ENCODE measurements at regions not wholly inside any gene's neighbourhood (a gene's known extent, or its start where the extent isn't known, plus 50 kb on each side); places are given as distances from the start of the nearest gene placed in this dataset.

DNA sequence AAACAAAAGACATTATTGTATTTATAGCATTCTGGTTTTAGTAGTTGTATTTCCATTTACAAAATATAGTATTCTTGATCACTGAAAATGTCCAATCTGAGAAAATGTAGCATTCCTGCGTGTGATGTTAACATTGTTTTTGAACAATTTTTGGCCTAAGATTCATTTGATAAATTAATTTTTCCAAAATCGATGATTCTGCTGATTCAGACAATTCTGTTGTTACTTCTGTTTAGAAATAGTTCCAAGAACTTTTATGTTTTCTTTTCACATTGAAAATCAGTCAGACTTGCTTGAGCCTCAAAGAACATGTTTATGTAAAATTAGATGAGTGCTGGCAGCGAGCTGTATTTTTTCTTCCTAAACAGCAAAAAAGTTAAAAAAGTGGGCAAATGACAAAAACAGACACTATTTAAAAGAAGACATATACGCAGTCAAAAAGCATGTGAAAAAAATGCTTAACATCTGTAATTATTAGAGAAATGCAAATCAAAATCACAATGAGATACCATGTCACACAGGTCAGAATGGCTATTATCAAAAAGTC, 804.5 kb upstream of the MIR17HG start:
- no peak overlapping the region for H3K4me3 Mint-ChIP-seq
- no peak overlapping the region for H3K27ac Mint-ChIP-seq
- H3K9me3 Mint-ChIP-seq = peaks cover 7 to 23% (median 11%) of the 10 kb centered on the region in 3 donors
- peaks cover 0 to 2% (median 0%) of the 10 kb centered on the region in 3 donors for H3K4me1 Mint-ChIP-seq
- no peaks in the 10 kb centered on the region for H3K36me3 Mint-ChIP-seq
- no peaks in the 10 kb centered on the region for H3K27me3 Mint-ChIP-seq

DNA sequence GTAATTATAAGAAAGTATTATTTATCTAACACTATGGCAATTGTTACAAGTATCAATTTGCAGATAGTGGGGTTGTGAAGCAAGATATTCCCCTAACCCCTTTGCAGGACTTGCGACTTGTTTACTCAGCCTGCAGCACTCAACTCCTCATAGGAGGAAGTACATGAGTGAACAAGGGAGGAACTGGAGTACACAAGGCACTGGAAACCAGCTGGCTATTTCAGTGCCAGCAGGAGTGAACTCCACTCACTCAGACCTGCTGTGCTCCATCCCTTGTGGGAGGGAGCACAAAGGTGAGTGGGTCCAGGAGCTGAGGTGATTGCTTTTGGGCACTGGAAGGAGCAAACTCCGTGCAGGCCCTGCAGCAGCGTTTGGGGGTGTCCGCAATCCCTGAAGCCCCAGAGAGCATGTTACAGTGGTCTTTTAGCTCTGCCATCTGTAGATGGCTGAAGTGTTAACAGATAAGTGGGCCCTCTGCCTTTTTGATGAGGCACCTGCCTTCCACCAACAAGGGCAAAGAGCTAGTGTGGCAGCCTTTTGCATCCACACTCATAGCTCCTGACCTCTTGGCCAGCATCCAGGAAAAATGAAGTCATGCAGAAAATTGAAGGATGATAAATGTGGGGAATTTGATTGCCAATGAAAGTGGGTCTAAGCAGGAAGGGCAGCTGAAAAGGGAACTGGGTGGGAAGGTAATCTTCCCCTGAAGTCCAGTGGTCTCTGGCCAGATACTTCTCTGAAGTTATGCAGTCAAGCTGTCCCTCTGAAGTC, 802.2 kb upstream of the MIR17HG start:
- H3K9me3 Mint-ChIP-seq = peaks cover 7 to 24% (median 13%) of the 10 kb centered on the region in 3 donors
- H3K4me3 Mint-ChIP-seq = no peak overlapping the region
- H3K4me1 Mint-ChIP-seq = peaks cover 0 to 2% (median 0%) of the 10 kb centered on the region in 3 donors
- no peaks in the 10 kb centered on the region for H3K36me3 Mint-ChIP-seq
- H3K27me3 Mint-ChIP-seq = no peaks in the 10 kb centered on the region
- no peak overlapping the region for H3K27ac Mint-ChIP-seq

DNA sequence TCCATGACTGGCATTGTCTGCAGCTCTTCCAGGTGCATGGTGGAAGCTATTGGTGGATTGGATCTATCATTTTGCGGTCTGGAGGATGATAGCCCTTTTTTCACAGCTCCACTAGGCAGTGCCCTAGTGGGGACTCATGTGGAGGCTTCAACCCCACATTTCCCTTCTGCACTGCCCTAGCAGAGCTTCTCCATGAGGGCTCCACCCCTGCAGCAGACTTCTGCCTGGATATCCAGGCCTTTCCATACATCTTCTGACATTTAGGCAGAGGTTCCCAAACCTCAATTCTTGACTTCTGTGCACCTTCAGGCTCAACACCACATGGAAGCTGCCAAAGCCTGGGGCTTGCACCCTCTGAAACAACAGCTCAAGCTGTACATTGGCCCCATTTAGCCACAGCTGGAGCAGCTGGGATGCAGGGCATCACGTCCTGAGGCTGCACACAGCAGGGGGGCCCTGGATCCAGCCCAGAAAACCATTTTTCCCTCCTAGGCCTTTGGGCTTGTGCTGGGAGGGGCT, 800.2 kb upstream of the MIR17HG start:
- H3K36me3 Mint-ChIP-seq = no peaks in the 10 kb centered on the region
- H3K27me3 Mint-ChIP-seq = no peaks in the 10 kb centered on the region
- no peak overlapping the region for H3K4me3 Mint-ChIP-seq
- H3K4me1 Mint-ChIP-seq = peaks cover 0 to 2% (median 0%) of the 10 kb centered on the region in 3 donors
- H3K27ac Mint-ChIP-seq = no peak overlapping the region
- H3K9me3 Mint-ChIP-seq = peaks cover 3 to 21% (median 13%) of the 10 kb centered on the region in 3 donors

DNA sequence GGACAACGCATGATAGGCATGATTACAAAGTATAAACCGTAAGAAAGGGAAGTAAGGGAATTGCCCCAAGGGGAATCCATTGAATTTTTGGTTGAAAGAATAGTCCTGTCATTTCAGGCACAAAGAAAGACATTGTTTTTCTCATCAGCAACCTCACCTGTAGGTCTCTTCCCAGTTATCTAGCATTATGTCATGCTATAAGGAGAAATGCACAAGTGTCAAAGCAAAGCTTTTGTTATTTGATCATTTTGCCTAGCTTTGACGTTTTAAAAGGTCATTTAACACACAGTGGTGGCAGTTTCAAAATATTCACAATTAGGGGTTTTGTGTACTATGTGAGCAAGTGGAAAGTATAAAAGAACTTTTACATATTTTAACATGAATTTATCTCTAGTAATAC, 796.2 kb upstream of the MIR17HG start:
- peaks cover 3 to 18% (median 8%) of the 10 kb centered on the region in 3 donors for H3K9me3 Mint-ChIP-seq
- H3K27me3 Mint-ChIP-seq = no peaks in the 10 kb centered on the region
- H3K27ac Mint-ChIP-seq = no peak overlapping the region
- peaks cover 0 to 2% (median 0%) of the 10 kb centered on the region in 3 donors for H3K4me1 Mint-ChIP-seq
- H3K4me3 Mint-ChIP-seq = no peak overlapping the region
- H3K36me3 Mint-ChIP-seq = no peaks in the 10 kb centered on the region

DNA sequence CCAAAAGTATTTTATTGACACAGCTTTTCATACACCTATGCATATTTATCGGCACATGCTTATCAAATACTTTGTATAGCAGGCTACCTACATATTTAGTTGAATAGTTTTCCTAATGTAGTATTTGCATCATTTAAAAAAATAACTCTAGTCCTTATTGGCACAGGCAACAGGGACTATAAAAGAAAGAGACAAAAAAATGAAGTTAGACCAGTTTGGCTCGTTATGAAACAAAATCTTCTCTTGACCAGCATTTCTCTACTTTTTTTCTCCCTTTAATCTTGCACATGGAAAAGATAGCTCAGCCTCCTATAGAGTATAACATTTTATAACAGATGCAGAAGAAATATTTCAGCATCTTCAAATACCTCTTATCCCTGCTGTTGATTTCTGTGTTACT, 794.8 kb upstream of the MIR17HG start:
- Mint-ChIP-seq H3K4me1 (no peaks in the 10 kb centered on the region), H3K9me3 (peaks cover 3 to 11% (median 6%) of the 10 kb centered on the region in 3 donors), H3K27ac (no peak overlapping the region), H3K27me3 (no peaks in the 10 kb centered on the region), H3K4me3 (no peak overlapping the region), H3K36me3 (no peaks in the 10 kb centered on the region)

DNA sequence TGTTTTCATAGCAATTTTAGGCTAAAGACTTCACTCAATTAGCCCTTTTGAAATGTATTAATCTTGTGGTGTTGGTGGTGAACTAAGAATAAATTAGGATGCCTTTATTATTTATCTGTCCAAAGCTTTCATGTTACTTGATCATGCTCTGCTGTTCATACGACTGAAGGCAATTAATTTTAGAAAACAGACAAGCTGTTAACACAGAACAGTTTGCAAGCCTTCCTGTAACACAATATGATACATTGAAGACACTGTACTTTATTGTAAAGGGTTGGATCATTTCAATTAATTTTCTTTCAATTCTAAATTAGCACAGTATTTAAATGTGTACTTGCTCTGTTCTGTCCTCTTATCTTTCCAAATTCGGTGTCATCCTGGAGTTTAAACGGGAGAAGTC, 794.3 kb upstream of the MIR17HG start:
- Mint-ChIP-seq H3K9me3 (peaks cover 3 to 9% (median 6%) of the 10 kb centered on the region in 3 donors), H3K4me1 (no peaks in the 10 kb centered on the region), H3K27ac (no peak overlapping the region), H3K27me3 (no peaks in the 10 kb centered on the region), H3K36me3 (no peaks in the 10 kb centered on the region), H3K4me3 (no peak overlapping the region)

DNA sequence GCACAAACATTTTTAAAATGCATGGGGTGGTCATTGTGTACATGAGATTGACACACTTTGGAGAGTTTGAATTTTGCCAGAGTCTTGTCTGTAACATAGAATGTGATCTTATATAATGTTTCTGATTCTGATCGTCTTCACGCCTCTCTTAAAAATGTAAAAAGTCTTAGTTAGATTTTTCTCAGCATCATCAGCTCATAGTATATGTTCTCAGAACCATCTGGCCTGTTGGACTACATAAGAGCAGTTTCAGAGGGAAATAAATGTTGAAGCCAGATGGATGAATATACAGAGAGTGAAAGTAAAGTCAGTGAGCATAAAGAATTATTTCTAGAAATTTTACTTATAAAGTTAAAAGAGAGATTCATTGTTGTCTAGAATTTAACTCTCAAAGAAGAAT, 789.9 kb upstream of the MIR17HG start:
- Mint-ChIP-seq H3K4me3 (no peak overlapping the region), H3K27ac (no peak overlapping the region), H3K36me3 (no peaks in the 10 kb centered on the region), H3K27me3 (no peaks in the 10 kb centered on the region), H3K9me3 (peaks cover 1 to 11% (median 5%) of the 10 kb centered on the region in 3 donors), H3K4me1 (no peaks in the 10 kb centered on the region)

DNA sequence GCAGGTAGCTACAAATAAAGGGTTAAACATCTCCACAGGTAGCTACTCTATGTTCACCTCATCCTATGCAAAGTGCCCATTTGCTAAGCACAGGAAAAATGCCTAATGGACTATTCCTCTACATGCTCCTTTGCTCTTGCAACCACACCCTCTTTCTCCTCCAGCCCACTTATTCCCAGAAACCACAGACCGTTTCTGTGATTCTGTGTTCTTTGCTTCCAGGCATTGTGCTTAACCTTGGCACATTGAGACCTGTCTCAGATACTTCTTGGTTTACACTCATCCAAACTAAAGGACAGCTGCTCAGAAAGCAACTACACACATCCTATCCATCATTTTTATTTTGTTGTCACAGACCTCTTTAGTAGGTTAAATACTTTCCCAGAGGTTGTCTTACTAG, 785.0 kb upstream of the MIR17HG start:
- no peaks in the 10 kb centered on the region for H3K36me3 Mint-ChIP-seq
- peaks cover 3 to 15% (median 5%) of the 10 kb centered on the region in 3 donors for H3K9me3 Mint-ChIP-seq
- H3K27me3 Mint-ChIP-seq = no peaks in the 10 kb centered on the region
- no peak overlapping the region for H3K27ac Mint-ChIP-seq
- H3K4me3 Mint-ChIP-seq = no peak overlapping the region
- H3K4me1 Mint-ChIP-seq = peaks cover 0 to 2% (median 0%) of the 10 kb centered on the region in 3 donors

DNA sequence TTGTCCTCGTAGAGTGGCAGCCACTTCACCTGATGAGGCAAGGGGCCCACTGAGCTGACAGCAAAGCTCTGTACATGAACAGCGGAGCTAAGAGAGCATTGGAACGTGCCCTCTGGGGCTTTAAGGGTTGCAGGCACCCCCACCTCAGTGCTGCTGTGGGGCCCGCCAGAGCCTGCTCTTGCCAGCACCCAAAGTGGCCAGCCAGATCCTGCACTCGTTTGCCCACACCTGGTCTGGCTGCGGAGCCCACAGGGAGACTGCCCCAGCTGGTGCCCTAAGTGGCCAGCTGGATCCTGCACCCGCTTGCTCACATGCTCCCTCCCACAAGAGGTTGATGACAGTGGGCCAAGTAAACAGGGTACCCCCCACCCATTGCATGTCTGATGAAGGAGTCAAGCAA, 783.4 kb upstream of the MIR17HG start:
- H3K36me3 Mint-ChIP-seq = no peaks in the 10 kb centered on the region
- H3K27ac Mint-ChIP-seq = no peak overlapping the region
- H3K9me3 Mint-ChIP-seq = peaks cover 1 to 10% (median 6%) of the 10 kb centered on the region in 3 donors
- peaks cover 0 to 2% (median 0%) of the 10 kb centered on the region in 3 donors for H3K4me1 Mint-ChIP-seq
- H3K4me3 Mint-ChIP-seq = no peak overlapping the region
- H3K27me3 Mint-ChIP-seq = no peaks in the 10 kb centered on the region

DNA sequence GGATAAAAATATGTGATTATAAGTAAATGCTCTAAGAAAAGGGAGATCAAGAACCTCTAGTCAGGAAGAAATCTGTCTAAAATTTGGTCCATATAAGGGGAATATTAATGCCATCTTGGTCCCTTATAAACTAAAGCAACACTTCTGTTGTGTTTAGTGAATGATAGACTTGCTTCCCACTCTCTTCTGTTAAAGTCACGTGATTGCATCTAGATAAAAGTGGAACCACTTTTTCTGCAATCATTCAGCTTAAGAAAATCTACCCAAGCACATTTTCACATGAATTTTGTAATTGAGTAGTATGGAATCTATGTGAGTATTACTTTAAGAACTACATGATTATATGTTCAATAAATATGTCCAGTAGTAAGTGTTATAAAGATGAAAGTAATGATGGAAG, 782.9 kb upstream of the MIR17HG start:
- Mint-ChIP-seq H3K9me3 (peaks cover 1 to 10% (median 6%) of the 10 kb centered on the region in 3 donors), H3K36me3 (no peaks in the 10 kb centered on the region), H3K27me3 (no peaks in the 10 kb centered on the region), H3K4me3 (no peak overlapping the region), H3K4me1 (peaks cover 0 to 2% (median 0%) of the 10 kb centered on the region in 3 donors), H3K27ac (no peak overlapping the region)

DNA sequence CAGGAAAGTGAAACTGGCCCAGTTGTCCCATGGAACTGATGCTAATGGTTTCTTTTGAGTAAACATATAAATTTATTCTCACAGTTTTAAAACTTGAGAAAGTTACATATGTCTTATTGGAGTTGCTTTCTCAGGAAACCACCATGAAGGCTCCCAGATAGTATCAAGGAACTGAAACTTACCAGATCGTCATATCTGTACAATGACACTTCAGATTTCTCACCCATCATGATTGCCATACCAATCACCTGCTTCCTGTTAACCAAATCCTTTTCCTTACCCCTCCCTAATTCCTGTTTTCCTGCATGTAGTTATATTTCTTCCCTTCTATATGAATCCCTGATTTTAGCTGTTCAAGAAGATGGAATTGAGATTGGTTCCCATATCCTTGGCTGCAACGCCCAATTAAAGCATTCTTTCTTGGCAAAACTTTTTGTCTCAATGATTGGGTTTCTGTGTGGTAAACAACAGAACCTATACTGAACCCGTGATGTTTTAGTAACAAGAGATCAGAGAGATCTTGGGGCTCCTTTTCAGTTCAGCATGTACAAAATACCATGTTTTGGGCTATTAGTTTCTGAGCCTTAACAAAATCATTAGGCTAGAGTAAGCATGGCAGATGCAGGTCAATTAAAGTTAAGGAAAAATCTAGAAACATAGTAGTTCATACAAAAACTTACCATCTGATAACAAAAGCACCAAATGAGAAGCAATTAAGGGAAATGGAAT, 781.3 kb upstream of the MIR17HG start:
- Mint-ChIP-seq H3K27me3 (no peaks in the 10 kb centered on the region), H3K4me1 (peaks cover 0 to 2% (median 0%) of the 10 kb centered on the region in 3 donors), H3K4me3 (no peak overlapping the region), H3K9me3 (peaks cover 1 to 9% (median 5%) of the 10 kb centered on the region in 3 donors), H3K36me3 (no peaks in the 10 kb centered on the region), H3K27ac (no peak overlapping the region)

DNA sequence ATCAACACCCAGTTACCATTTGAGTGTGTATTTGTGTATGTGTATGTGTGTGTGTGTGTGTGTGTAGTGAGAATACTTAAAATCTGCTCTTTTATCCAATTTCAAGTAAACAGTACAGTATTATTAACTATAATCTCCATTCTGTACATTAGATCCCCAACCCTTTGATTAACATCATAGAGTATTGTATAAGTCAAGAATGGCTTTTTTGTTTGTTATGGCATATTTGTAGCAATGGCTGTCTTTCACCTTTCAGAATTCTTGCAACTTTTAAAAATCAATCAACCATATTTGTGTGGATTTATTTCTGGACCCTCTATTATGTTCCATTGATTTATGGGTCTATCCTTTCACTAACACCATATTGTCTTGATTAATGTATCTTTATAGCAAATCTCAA, 779.3 kb upstream of the MIR17HG start:
- Mint-ChIP-seq H3K27ac (no peak overlapping the region), H3K9me3 (peaks cover 1 to 3% (median 3%) of the 10 kb centered on the region in 3 donors), H3K4me3 (no peak overlapping the region), H3K36me3 (no peaks in the 10 kb centered on the region), H3K27me3 (no peaks in the 10 kb centered on the region), H3K4me1 (peaks cover 0 to 2% (median 0%) of the 10 kb centered on the region in 3 donors)

DNA sequence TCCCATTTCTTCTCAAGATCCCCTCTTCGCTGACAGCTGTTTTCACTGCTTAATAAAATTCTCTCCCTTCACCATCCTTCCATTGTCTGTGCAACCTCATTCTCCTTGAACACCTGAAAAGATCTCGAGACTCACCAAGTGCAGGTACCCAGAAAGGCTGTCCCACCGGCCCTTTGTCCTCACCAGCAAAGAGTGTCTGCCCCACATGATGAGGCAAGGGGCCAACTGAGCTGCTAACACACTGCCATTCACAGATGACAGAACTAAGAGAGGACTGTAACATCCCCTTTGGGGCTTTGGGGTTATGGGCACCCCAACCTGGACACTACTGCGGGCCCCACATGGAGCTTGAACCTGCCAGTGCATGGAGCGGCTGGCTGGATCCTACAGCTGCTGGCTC, 771.4 kb upstream of the MIR17HG start:
- Mint-ChIP-seq H3K9me3 (peaks cover 0 to 1% (median 0%) of the 10 kb centered on the region in 3 donors), H3K4me1 (no peaks in the 10 kb centered on the region), H3K27ac (no peak overlapping the region), H3K4me3 (no peak overlapping the region), H3K36me3 (no peaks in the 10 kb centered on the region), H3K27me3 (no peaks in the 10 kb centered on the region)

DNA sequence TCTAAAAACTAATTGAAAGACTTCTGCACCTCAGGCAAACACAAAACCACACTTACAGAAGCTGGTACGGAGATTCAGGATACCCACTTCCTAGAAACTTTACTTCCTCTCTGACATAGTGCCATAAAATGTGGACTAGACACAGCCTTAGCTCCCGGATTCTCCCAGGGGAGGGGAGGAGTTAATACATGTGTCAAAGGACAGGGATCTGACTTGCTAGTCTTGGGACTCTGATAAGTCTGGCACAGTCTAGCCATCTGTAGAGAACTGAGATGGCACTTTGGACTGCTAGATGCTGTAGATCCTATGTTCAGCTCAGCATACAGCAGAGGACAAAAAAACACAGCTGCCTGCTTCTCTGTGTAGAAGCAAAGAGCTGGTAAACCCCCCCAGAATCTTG, 769.8 kb upstream of the MIR17HG start:
- Mint-ChIP-seq H3K4me1 (no peaks in the 10 kb centered on the region), H3K27me3 (no peaks in the 10 kb centered on the region), H3K9me3 (peaks cover 0 to 1% (median 0%) of the 10 kb centered on the region in 3 donors), H3K27ac (no peak overlapping the region), H3K36me3 (no peaks in the 10 kb centered on the region), H3K4me3 (no peak overlapping the region)

DNA sequence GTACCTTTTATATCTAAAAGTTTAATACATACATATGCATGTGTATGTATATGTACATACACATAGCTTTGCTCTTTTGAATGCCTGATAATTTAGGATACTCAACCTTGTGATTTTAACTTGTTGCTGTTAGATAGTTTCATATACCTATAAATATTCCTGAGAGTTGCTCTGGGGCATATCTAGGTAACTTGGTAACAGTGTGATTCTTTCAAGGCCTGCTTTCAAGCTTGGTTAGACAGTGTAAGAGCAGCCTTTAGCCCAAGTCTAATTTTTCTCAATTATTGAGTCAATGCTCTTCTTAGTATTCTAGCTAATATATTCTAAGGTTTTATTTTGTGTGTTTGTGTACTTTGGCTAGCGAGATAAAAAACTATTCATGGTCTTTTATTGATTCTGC, 762.1 kb upstream of the MIR17HG start:
- Mint-ChIP-seq H3K9me3 (peaks cover 0 to 4% (median 3%) of the 10 kb centered on the region in 3 donors), H3K27me3 (no peaks in the 10 kb centered on the region), H3K4me3 (no peak overlapping the region), H3K36me3 (no peaks in the 10 kb centered on the region), H3K27ac (no peak overlapping the region), H3K4me1 (no peaks in the 10 kb centered on the region)
